Endothelial cell (in vitro differentiated cells): ENCODE measurements at regions not wholly inside any gene's neighbourhood (a gene's known extent, or its start where the extent isn't known, plus 50 kb on each side); places are given as distances from the start of the nearest gene placed in this dataset.

Experiments
- DNase-seq: peaks from one replicate; pipeline ENCODE4 v3.0.0; 2021; ENCODE audit warnings: low spot score
- H3K27ac Mint-ChIP-seq: one replicate; pipeline ENCODE4 v1.8.0; 2021; ENCODE audit warnings: mixed read lengths, inconsistent platforms; ENCODE audit not compliant: unreplicated experiment
- H3K27me3 Mint-ChIP-seq: one replicate; pipeline ENCODE4 v1.8.0; 2021; ENCODE audit warnings: mild to moderate bottlenecking, moderate library complexity, mixed read lengths, inconsistent platforms; ENCODE audit not compliant: unreplicated experiment
- H3K36me3 Mint-ChIP-seq: one replicate; pipeline ENCODE4 v1.8.0; 2021; ENCODE audit warnings: mild to moderate bottlenecking, low read depth, mixed read lengths, inconsistent platforms; ENCODE audit not compliant: unreplicated experiment
- H3K4me1 Mint-ChIP-seq: one replicate; pipeline ENCODE4 v1.8.0; 2021; ENCODE audit warnings: mild to moderate bottlenecking, mixed read lengths, inconsistent platforms; ENCODE audit not compliant: unreplicated experiment
- H3K4me3 Mint-ChIP-seq: one replicate; pipeline ENCODE4 v1.8.0; 2021; ENCODE audit warnings: mild to moderate bottlenecking, mixed read lengths, inconsistent platforms; ENCODE audit not compliant: unreplicated experiment
- H3K9me3 Mint-ChIP-seq: one replicate; pipeline ENCODE4 v1.8.0; 2021; ENCODE audit warnings: mixed read lengths, inconsistent platforms; ENCODE audit not compliant: unreplicated experiment
- TF ChIP-seq, protein P1 (sequence below): fragments of 200-600 bp; sonication (generic); IDR thresholded peaks from one replicate; pipeline ENCODE4 v1.5.0; 2021; ENCODE audit warnings: antibody characterized with exemption; ENCODE audit not compliant: unreplicated experiment

DNA sequence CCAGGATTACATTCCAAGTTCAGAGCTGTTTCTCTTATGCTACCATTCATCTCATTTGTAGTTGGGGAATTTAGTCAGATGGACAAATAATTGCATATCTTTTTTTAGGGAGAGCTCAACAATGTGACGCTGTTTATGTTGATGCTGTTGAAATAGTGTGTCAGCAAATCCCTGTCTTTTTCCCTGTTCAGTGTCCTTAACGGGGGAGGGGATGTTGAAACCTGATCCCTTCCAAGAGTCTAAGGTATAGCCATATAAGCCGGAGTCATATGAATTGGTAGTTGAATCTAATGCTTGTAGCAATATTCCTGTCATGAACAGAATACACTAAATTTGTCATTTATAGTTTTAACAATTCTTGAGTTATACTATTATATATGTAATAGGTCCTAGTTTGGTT, 293.5 kb upstream of the FAT1 start:
- H3K4me3 Mint-ChIP-seq: no peak overlapping the region
- H3K27me3 Mint-ChIP-seq: no peaks in the 10 kb centered on the region
- no peaks in the 10 kb centered on the region for H3K9me3 Mint-ChIP-seq
- H3K36me3 Mint-ChIP-seq: no peaks in the 10 kb centered on the region
- peaks cover 14% of the 10 kb centered on the region for H3K4me1 Mint-ChIP-seq
- TF ChIP-seq, protein P1, sequence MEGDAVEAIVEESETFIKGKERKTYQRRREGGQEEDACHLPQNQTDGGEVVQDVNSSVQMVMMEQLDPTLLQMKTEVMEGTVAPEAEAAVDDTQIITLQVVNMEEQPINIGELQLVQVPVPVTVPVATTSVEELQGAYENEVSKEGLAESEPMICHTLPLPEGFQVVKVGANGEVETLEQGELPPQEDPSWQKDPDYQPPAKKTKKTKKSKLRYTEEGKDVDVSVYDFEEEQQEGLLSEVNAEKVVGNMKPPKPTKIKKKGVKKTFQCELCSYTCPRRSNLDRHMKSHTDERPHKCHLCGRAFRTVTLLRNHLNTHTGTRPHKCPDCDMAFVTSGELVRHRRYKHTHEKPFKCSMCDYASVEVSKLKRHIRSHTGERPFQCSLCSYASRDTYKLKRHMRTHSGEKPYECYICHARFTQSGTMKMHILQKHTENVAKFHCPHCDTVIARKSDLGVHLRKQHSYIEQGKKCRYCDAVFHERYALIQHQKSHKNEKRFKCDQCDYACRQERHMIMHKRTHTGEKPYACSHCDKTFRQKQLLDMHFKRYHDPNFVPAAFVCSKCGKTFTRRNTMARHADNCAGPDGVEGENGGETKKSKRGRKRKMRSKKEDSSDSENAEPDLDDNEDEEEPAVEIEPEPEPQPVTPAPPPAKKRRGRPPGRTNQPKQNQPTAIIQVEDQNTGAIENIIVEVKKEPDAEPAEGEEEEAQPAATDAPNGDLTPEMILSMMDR: no peak
- no peak overlapping the region for H3K27ac Mint-ChIP-seq
- DNase-seq: no peak

DNA sequence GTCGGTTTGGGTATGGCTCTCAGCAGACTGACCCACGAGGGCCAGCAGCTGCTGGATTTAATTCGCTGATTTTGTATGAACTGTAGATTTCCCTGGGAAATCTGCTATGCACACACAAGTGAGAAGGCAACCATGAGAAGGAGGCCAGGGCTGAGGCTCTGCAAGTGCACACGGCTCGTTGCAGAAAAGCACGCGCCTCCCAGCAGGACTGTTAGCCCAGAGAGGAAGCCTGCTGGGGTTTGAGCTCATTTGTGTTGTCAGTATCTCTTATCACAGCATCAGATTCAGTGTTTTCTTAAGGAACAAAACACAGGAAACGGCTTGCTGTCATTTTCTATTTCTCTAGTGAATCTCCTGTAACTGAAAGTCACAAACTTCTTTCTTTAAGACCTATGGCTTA, 296.2 kb upstream of the FAT1 start:
- TF ChIP-seq, protein P1: no peak
- H3K27me3 Mint-ChIP-seq: no peaks in the 10 kb centered on the region

GRCh38 chr4:187020676-187021075, 297.0 kb upstream of the FAT1 start:
- H3K27me3 Mint-ChIP-seq: no peaks in the 10 kb centered on the region

More for the DNA sequence above, 296.2 kb upstream of the FAT1 start:
- Mint-ChIP-seq H3K36me3 (no peaks in the 10 kb centered on the region), H3K4me1 (peaks cover 11% of the 10 kb centered on the region), H3K4me3 (no peak overlapping the region), H3K9me3 (no peaks in the 10 kb centered on the region), H3K27ac (no peak overlapping the region)
- DNase-seq: no peak

GRCh38 chr4:187021436-187022205, 298.0 kb upstream of the FAT1 start:
- TF ChIP-seq, protein P1: no peak
- Mint-ChIP-seq H3K27ac (no peak overlapping the region), H3K36me3 (no peaks in the 10 kb centered on the region), H3K4me1 (peaks cover 11% of the 10 kb centered on the region), H3K4me3 (no peak overlapping the region), H3K9me3 (no peaks in the 10 kb centered on the region), H3K27me3 (no peaks in the 10 kb centered on the region)
- DNase-seq: no peak

More at GRCh38 chr4:187020676-187021075, 297.0 kb upstream of the FAT1 start:
- TF ChIP-seq, protein P1: no peak
- no peak overlapping the region for H3K27ac Mint-ChIP-seq
- no peak overlapping the region for H3K4me3 Mint-ChIP-seq
- no peaks in the 10 kb centered on the region for H3K36me3 Mint-ChIP-seq
- H3K4me1 Mint-ChIP-seq: peaks cover 11% of the 10 kb centered on the region
- no peak for DNase-seq
- H3K9me3 Mint-ChIP-seq: no peaks in the 10 kb centered on the region

GRCh38 chr4:187027272-187027671, 303.6 kb upstream of the FAT1 start:
- H3K9me3 Mint-ChIP-seq: no peaks in the 10 kb centered on the region
- H3K27ac Mint-ChIP-seq: no peak overlapping the region
- no peak for DNase-seq
- H3K4me3 Mint-ChIP-seq: no peak overlapping the region
- H3K36me3 Mint-ChIP-seq: no peaks in the 10 kb centered on the region
- H3K4me1 Mint-ChIP-seq: no peaks in the 10 kb centered on the region
- no peaks in the 10 kb centered on the region for H3K27me3 Mint-ChIP-seq
- TF ChIP-seq, protein P1: no peak
